SK-N-MC (cell line): ENCODE measurements at regions not wholly inside any gene's neighbourhood (a gene's known extent, or its start where the extent isn't known, plus 50 kb on each side); places are given as distances from the start of the nearest gene placed in this dataset.

Experiments
- EZH2 ChIP-seq: fragments of 200-600 bp; sonication (generic); IDR thresholded peaks from one replicate; pipeline ENCODE4 v1.6.1; 2017; ENCODE audit warnings: antibody characterized with exemption
- POLR2AphosphoS5 ChIP-seq: IDR thresholded peaks from 2 replicates; pipeline ENCODE4 v1.6.1; 2012; ENCODE audit warnings: mild to moderate bottlenecking, low read depth, low read length, borderline replicate concordance

DNA sequence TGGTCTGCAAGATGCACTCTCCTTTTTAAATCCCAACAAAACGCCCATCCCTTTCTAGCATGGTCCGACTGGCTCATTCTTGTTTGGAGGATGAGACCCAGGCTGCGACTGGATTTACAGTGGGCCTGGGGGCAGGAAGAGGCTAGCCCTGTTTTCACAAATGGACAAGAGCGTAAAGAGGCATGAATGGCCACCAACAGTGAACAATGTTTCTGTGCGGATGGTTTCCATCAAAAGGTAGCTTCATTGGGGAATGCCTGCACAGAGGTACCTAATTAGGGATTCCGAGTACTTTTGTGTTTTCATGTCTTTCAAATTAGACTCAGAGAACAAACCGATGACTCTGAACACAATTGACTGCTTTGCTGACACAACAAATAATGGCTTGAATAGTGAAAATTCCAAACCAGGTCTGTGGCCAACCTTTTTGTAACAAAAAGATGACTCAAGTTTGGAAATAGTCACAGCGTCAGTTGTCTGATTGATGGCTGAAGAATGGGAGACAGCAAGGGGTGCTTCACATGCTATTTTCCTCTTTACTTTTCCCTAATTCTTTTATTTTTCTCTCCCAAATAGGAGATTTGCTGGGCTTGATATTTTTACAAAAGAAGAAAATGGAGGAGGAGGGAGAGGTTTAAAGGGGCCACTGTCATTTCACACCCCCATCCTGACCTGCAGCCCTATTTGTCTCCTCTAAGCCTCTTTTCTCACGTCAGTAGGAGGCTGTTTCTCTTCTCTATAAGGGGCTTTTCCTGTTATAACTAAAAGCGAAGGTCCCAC lies 208.1 kb upstream of the S1PR3 start:
- TF ChIP-seq POLR2AphosphoS5 (no peak), EZH2 (no peak)
